ENCODE measurements at regions not wholly inside any gene's neighbourhood (a gene's known extent, or its start where the extent isn't known, plus 50 kb on each side); places are given as distances from the start of the nearest gene placed in this dataset.

DNA sequence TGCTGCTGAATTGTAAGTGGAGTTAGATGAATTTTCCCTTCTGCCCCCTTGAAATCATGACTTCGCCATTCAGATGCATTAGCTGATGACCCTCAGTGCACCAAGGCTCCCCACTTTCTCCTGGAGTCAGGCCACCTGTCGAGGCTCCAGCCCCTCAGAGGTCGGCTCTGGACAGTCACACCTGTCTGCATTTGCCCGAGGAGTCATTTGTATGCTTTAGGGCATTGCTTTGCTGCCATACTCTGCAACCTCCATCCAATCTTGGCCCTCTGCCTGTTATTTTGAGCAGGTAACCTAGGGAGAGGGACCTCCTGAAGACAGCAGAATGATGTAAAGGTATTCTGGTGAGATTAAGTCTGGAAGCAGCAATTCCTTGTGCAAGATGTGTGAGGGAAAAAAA is 144.8 kb downstream of the MACROH2A1 start:
- no peak for TF ChIP-seq POLR2A (IDR thresholded peaks at IDR 0.05)
- TF ChIP-seq, protein P1, sequence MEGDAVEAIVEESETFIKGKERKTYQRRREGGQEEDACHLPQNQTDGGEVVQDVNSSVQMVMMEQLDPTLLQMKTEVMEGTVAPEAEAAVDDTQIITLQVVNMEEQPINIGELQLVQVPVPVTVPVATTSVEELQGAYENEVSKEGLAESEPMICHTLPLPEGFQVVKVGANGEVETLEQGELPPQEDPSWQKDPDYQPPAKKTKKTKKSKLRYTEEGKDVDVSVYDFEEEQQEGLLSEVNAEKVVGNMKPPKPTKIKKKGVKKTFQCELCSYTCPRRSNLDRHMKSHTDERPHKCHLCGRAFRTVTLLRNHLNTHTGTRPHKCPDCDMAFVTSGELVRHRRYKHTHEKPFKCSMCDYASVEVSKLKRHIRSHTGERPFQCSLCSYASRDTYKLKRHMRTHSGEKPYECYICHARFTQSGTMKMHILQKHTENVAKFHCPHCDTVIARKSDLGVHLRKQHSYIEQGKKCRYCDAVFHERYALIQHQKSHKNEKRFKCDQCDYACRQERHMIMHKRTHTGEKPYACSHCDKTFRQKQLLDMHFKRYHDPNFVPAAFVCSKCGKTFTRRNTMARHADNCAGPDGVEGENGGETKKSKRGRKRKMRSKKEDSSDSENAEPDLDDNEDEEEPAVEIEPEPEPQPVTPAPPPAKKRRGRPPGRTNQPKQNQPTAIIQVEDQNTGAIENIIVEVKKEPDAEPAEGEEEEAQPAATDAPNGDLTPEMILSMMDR (IDR thresholded peaks at IDR 0.05) = no peak

Data from lower leg skin (tissue), 3 donors.